Smooth muscle cell (in vitro differentiated cells): ENCODE measurements at regions not wholly inside any gene's neighbourhood (a gene's known extent, or its start where the extent isn't known, plus 50 kb on each side); places are given as distances from the start of the nearest gene placed in this dataset.

ENCODE experiments used
- DNase-seq: peaks from one replicate; lab custom pipeline; 2025; ENCODE audit not compliant: unreplicated experiment; lab: John Stamatoyannopoulos, UW
- H2AFZ ChIP-seq: fragments of 200-600 bp; sonication (generic); 2 replicates; pipeline ENCODE4 v1.6.0; 2016; ENCODE audit warnings: antibody characterized with exemption, low read depth, mild to moderate bottlenecking
- H3F3A ChIP-seq: fragments of 200-600 bp; sonication (generic); 2 replicates; pipeline ENCODE4 v1.6.0; 2017; ENCODE audit warnings: antibody characterized with exemption, low read depth
- H3K27ac ChIP-seq: fragments of 200-600 bp; sonication (generic); 2 replicates; pipeline ENCODE4 v1.5.1; 2016; ENCODE audit warnings: low read depth, mild to moderate bottlenecking
- H3K27me3 ChIP-seq: fragments of 200-600 bp; sonication (generic); 2 replicates; pipeline ENCODE4 v1.6.1; 2016; ENCODE audit warnings: low read depth, mild to moderate bottlenecking
- H3K36me3 ChIP-seq: fragments of 200-600 bp; sonication (generic); 2 replicates; pipeline ENCODE4 v1.5.1; 2016; ENCODE audit warnings: low read depth
- H3K4me1 ChIP-seq: fragments of 200-600 bp; sonication (generic); 2 replicates; pipeline ENCODE4 v1.5.1; 2016; ENCODE audit warnings: low read depth
- H3K4me2 ChIP-seq: fragments of 200-600 bp; sonication (generic); 2 replicates; pipeline ENCODE4 v1.6.0; 2016; ENCODE audit warnings: mild to moderate bottlenecking
- H3K4me3 ChIP-seq: fragments of 200-600 bp; sonication (generic); 2 replicates; pipeline ENCODE4 v1.5.1; 2016; ENCODE audit warnings: mild to moderate bottlenecking
- H3K79me2 ChIP-seq: fragments of 200-600 bp; sonication (generic); 2 replicates; pipeline ENCODE4 v1.6.0; 2016; ENCODE audit warnings: low read depth, mild to moderate bottlenecking
- H3K9ac ChIP-seq: fragments of 200-600 bp; sonication (generic); 2 replicates; pipeline ENCODE4 v1.6.0; 2016; ENCODE audit warnings: low read depth
- H3K9me3 ChIP-seq: fragments of 200-600 bp; sonication (generic); replicated peaks from 2 replicates; pipeline ENCODE4 v1.5.1; 2016; ENCODE audit warnings: low read depth
- H4K20me1 ChIP-seq: fragments of 200-600 bp; sonication (generic); 2 replicates; pipeline ENCODE4 v1.6.0; 2016; ENCODE audit warnings: low read depth
- CTCF ChIP-seq: fragments of 200-600 bp; sonication (generic); IDR thresholded peaks from 2 replicates; pipeline ENCODE4 v1.5.1; 2017; ENCODE audit warnings: borderline replicate concordance, mild to moderate bottlenecking, antibody characterized with exemption; ENCODE audit not compliant: insufficient read depth, poor library complexity, severe bottlenecking
- WGBS: methylation state at CpG from one replicate; pipeline ENCODE4 v1.1.7; 2016; ENCODE audit warnings: low lambda C conversion rate; 5-methylcytosine and 5-hydroxymethylcytosine counted together

- no peaks in the 10 kb centered on the region for H3K79me2 ChIP-seq
- H3K27ac ChIP-seq, result no peak overlapping the region
- no peaks in the 10 kb centered on the region for H3K27me3 ChIP-seq
- no peak for DNase-seq
- H3F3A ChIP-seq, result no peaks in the 10 kb centered on the region
- no peak for TF ChIP-seq CTCF
- WGBS, result 72% methylated on average over 4 of the region's 4 CpGs
- peaks cover 4% of the 10 kb centered on the region for H3K4me1 ChIP-seq
- H3K36me3 ChIP-seq, result no peaks in the 10 kb centered on the region
- no peaks in the 10 kb centered on the region for H4K20me1 ChIP-seq
- no peak overlapping the region for H3K9ac ChIP-seq
- H3K9me3 ChIP-seq, result no peaks in the 10 kb centered on the region
- H2AFZ ChIP-seq, result peak overlapping the region; percentile 71
- no peak overlapping the region for H3K4me3 ChIP-seq
- H3K4me2 ChIP-seq, result no peak overlapping the region
These were observed 63.9 kb upstream of the SPATS2L start for GRCh38 chr2:200242570-200242969.

- H3K4me1 ChIP-seq, result peaks cover 4% of the 10 kb centered on the region
- H4K20me1 ChIP-seq, result no peaks in the 10 kb centered on the region
- H3K9me3 ChIP-seq, result no peaks in the 10 kb centered on the region
- no peaks in the 10 kb centered on the region for H3F3A ChIP-seq
- H3K4me2 ChIP-seq, result no peak overlapping the region
- H3K9ac ChIP-seq, result no peak overlapping the region
- WGBS, result 86% methylated on average over 7 of the region's 7 CpGs
- peak overlapping the region; percentile 71 for H2AFZ ChIP-seq
- H3K79me2 ChIP-seq, result no peaks in the 10 kb centered on the region
- no peak overlapping the region for H3K27ac ChIP-seq
- no peak overlapping the region for H3K4me3 ChIP-seq
- H3K27me3 ChIP-seq, result no peaks in the 10 kb centered on the region
- TF ChIP-seq CTCF, result no peak
- H3K36me3 ChIP-seq, result no peaks in the 10 kb centered on the region
- no peak for DNase-seq
These were observed 63.1 kb upstream of the SPATS2L start for GRCh38 chr2:200243441-200243840.

GRCh38 chr2:200244111-200244510 lies 62.4 kb upstream of the SPATS2L start:
- 95% methylated on average over 1 of the region's 1 CpG for WGBS
- no peak for TF ChIP-seq CTCF
- Histone ChIP-seq H3F3A (no peaks in the 10 kb centered on the region), H3K4me2 (no peak overlapping the region), H3K27ac (no peak overlapping the region), H3K36me3 (no peaks in the 10 kb centered on the region), H3K27me3 (no peaks in the 10 kb centered on the region), H4K20me1 (no peaks in the 10 kb centered on the region), H3K9me3 (no peaks in the 10 kb centered on the region), H3K79me2 (no peaks in the 10 kb centered on the region), H2AFZ (peak overlapping the region; percentile 13), H3K4me3 (no peak overlapping the region), H3K9ac (no peak overlapping the region), H3K4me1 (peaks cover 4% of the 10 kb centered on the region)
- no peak for DNase-seq

- no peak overlapping the region for H3K9ac ChIP-seq
- no peaks in the 10 kb centered on the region for H3K36me3 ChIP-seq
- H3K4me2 ChIP-seq, result no peak overlapping the region
- no peak for TF ChIP-seq CTCF
- H3K79me2 ChIP-seq, result no peaks in the 10 kb centered on the region
- no peak for DNase-seq
- WGBS, result 62% methylated on average over 2 of the region's 2 CpGs
- no peaks in the 10 kb centered on the region for H3K9me3 ChIP-seq
- no peak overlapping the region for H3K4me3 ChIP-seq
- H3K27me3 ChIP-seq, result no peaks in the 10 kb centered on the region
- H4K20me1 ChIP-seq, result no peaks in the 10 kb centered on the region
- H3K27ac ChIP-seq, result no peak overlapping the region
- H2AFZ ChIP-seq, result no peak overlapping the region
- H3K4me1 ChIP-seq, result no peaks in the 10 kb centered on the region
- no peaks in the 10 kb centered on the region for H3F3A ChIP-seq
These were observed 59.0 kb upstream of the SPATS2L start for GRCh38 chr2:200247494-200247893.
